GM21528 (cell line): ENCODE measurements at regions not wholly inside any gene's neighbourhood (a gene's known extent, or its start where the extent isn't known, plus 50 kb on each side); places are given as distances from the start of the nearest gene placed in this dataset.
A peak's percentile ranks its signal among the peaks of the same experiment; 100 is the strongest.
"Not testable (repeated sequence)": the region's sequence is repeated elsewhere in the genome, so short reads cannot be mapped to it uniquely, and the experiment has no call there.

Source experiments
- ATAC-seq: cut with Tn5 transposase; IDR thresholded peaks from one replicate; pipeline ENCODE4 v1.9.1; 2021; ENCODE audit warnings: mild to moderate bottlenecking, moderate library complexity; ENCODE audit not compliant: unreplicated experiment, low FRiP score

DNA sequence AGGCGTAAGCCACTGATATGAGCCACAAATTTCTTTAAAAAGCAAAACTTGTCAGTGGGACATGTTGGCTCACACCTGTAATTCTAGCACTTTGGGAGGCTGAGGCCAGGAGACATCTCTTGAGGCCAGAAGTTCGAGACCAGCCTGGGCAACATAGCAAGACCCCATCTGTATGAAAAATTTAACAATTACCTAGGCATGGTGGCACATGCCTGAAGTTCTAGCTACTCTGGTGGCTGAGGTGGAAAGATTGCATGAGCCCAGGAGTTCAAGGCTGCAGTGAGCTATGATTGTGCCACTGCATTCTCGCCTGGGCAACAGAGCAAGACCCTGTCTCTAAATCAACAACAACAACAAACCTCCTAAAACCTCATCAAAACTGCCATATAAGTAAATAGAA is 147.6 kb upstream of the BARHL2 start:
- no peak for ATAC-seq

GRCh38 chr1:90862782-90863181 is 145.7 kb upstream of the BARHL2 start:
- no peak for ATAC-seq

GRCh38 chr1:90861421-90861820 is 144.3 kb upstream of the BARHL2 start:
- not testable (repeated sequence) for ATAC-seq

- no peak for ATAC-seq
Measured at GRCh38 chr1:90856463-90857007, 139.4 kb upstream of the BARHL2 start.

DNA sequence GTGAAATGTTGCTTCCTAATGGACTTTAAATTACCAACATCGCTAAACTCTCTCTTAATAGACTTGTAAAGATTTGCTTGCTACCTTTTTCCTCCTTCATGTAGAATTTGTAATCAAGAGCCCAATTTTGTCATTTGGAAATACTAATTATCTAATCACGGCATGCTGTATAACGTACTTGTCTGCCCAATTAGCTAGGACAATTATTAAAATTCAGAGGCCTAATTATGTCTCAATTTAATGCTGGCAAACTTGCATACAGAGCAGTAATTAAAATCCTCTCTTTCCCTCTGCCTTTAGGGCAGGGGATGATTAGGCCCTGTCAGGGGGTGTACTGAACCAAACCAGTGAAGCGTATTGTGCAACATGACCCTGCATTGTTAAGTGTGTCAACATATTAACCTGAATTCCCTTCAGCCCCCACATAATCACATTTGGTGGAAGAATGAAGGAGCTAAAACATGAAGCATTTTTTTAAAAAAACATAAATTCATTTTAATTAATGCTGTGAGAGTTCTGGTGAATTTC is 137.4 kb upstream of the BARHL2 start:
- ATAC-seq, result no peak

GRCh38 chr1:90851711-90852050 is 134.6 kb upstream of the BARHL2 start:
- ATAC-seq, result no peak

- ATAC-seq, result peak; percentile 98
Measured at GRCh38 chr1:90850898-90851710, 134.0 kb upstream of the BARHL2 start.

DNA sequence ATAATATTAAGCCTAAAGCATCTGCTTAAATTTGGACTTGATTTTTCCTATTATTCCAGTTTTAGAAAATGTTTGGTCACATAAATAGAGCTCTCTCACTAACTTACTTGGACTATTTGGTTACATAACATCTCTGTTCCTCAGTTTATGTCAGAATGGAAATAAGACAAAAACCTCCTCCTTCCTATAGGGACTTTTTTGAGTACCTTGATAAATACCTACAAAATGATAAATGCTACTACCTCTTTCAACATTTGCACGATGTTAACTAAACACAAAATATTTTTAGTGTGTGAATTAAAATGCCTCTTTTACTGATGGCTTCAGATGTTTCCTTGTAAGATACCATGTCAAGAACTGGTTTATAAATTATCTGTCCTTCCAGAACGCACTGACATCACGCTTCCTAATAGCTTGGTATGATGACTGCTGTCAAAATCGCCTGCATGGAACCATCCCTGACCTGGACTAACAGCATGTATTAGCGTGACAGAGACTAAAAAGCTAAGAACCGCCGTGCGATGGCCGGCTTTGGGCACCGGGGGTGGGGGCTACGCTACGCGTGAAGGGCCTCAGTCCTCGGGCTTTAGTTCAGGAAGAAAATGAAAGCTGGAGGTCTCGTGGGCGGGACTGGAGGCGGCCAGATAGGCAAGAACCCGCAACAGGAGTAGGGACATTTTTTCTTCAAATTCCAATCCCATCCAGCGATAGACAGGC is 133.2 kb upstream of the BARHL2 start:
- ATAC-seq, result no peak

DNA sequence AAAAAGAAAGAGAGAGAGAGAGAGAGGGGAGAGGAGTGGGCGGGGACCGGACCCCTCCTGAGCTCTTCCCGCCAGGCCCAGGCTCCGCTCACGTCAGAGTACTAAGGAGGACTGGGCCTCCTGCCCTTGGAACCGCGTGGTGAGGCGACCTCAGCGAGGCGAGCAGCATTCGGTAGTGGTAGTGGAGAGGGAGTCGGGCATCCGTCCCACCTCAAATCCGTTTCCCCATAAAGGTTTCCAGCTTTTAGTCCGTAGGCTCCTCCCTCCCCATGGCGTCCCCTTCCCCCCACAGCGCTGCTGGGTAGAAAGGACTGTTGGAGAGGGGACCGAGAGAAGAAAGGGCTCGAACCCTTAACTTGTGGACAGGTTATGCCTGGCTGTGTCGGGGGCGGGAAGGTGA is 124.4 kb upstream of the BARHL2 start:
- no peak for ATAC-seq

GRCh38 chr1:90840352-90840751 is 123.2 kb upstream of the BARHL2 start:
- no peak for ATAC-seq

DNA sequence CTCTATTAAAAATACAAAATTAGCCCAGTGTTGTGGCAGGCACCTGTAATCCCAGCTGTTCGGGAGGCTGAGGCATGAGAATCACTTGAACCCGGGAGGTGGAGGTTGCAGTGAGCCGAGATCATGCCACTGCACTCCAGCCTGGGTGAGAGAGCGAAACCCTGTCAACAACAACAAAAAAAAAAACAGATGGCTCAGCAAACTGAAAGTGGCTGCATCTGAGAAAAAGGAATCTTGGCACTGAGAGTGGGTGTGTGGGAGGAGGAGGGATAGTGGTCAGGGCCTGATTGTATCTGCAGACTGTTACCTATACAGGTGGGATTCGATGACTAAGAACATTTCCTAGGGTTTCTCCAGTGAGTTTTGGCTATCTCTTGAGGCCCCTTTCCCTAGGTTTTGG is 122.2 kb upstream of the BARHL2 start:
- no peak for ATAC-seq

- ATAC-seq, result no peak
Measured at GRCh38 chr1:90838720-90839119, 121.6 kb upstream of the BARHL2 start.

GRCh38 chr1:90837420-90837819 is 120.3 kb upstream of the BARHL2 start:
- no peak for ATAC-seq

DNA sequence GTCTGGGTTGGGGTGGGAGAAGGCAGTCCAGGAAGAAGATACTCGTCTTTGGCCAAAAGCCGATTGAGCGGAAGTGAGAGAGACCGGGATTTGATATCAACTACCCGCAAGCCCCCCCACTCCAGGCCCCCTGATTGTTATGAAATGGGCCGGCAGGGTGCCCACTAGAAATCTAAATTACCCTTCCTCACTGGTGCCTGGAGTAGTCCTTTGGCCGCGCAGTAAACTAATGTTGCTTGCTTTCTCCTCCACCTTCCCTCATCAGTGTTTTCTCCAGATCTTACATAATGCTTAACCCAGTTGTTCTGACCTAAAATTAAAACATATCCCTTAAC is 119.2 kb upstream of the BARHL2 start:
- no peak for ATAC-seq

DNA sequence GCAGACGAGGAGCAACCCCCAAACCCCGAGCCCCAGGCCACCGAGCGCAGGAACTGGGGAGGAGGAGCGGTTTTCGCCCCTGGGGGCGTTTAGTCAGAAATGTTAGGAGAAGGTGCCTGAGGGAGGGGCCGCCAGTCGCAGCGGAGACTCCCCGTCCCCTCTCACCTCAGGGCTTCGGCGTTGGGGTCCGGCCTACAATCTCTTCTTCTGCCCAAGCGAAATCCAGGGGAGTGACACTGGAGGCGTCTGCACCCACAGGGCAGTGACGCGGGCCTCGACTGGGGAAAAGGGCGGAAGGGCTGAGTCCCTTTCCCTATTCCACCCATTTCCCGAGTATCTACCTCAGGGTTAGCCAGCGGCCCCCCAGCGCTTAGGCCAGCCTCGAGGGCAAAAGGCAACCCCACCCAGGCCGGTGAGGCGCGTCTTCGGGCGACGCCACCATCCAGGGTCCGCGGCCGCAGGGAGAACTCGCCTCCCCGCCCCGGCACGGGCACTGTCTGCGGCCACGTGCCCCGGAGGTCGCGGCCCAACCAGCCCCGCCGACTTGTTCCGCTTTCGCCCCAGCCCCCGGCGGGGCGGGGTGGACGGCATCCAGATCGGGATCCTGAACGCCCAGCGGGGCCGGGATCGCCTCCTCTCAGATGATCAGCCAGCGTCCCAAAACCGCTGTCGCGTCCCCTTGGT is 118.7 kb upstream of the BARHL2 start:
- no peak for ATAC-seq

- ATAC-seq, result no peak
Measured at GRCh38 chr1:90834886-90835660, 118.0 kb upstream of the BARHL2 start.

DNA sequence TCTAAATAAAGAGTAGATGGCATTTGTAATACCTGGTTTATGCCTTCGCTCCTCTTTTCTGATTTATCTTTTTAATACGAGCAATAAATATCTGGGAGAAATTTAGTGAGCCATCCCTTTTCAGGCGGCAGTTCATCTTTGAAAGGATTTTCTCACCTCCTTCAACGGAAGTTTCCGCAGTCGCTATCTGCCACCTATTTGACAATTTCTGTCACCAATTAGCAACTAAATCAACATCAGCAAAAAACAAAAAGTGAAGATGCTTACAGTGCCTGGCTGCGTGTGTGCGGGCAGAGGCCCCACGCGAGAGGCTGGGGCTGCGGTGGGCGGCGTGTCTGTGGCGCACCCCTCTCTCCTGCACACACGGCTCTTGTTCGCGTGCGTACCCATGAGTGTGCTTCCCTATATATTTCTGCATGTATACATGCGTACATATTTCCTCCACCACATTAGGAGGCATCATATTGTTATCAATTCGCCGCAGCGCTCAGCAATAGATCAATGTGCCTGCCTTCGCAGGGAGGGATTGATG is 117.3 kb upstream of the BARHL2 start:
- no peak for ATAC-seq

DNA sequence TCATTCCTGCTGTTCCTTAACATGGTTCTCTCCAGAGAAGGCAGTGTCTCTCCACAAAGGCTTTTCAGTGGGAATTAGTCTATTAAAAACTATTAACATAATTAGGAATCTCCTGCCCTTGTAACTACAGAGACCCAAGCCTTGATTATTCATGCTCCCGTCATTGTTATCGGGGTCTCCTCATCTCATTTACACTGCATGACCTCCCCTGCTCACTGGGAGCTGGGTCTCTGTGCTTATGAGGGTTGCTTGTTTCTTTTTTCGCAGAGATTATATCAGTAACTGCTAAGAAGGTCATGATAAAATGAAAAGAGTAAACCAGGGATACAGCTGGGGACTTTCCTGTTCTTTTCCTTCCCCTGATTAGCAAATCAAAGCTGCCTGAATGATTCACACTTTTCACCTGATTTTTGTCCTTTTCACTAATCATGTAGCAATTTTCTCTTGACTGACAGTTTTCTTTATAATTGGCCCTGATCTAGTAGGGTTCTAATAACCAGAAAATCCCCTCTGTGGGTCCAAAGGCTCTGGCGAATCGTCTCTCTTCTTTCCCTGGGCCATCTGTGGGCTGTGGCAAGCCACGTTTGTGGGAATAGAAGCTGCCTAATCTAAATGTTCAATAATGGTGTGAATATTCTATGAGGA is 116.5 kb upstream of the BARHL2 start:
- ATAC-seq, result no peak

GRCh38 chr1:90831910-90832309 is 114.8 kb upstream of the BARHL2 start:
- ATAC-seq, result no peak

DNA sequence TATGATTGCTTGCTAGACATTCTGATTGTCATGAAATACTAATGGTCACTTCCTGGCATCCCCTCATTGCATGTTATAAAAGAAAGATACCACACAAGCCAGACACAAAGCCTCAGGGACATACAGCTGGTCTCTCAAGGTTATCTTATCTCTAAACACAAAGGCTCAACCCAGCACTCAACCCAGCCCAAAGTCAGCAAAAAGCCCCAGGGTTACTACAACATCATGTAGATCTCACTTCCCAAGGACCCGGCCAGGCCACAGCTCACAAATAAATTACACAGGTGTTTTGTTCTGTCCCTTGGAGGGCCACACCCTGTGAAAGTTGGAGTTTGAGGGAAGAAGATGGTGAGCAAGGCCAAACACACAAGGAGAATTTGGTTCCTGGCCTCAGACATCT is 109.7 kb upstream of the BARHL2 start:
- ATAC-seq, result no peak
